ENCODE measurements at regions not wholly inside any gene's neighbourhood (a gene's known extent, or its start where the extent isn't known, plus 50 kb on each side); places are given as distances from the start of the nearest gene placed in this dataset.
A peak's percentile ranks its signal among the peaks of the same experiment; 100 is the strongest.

GRCh38 chr6:26149240-26149639 is 62.0 kb downstream of the HFE start:
- no peak for TF ChIP-seq CTCF (IDR thresholded peaks at IDR 0.05; ENCODE audit: low read depth, low read length)
- no peak for DNase-seq (ENCODE audit: extremely low read depth, low read depth)

GRCh38 chr6:26152226-26153101 is 65.2 kb downstream of the HFE start:
- TF ChIP-seq CTCF (IDR thresholded peaks at IDR 0.05; ENCODE audit: low read depth, low read length): no peak
- no peak for DNase-seq (ENCODE audit: extremely low read depth, low read depth)

GRCh38 chr6:26155061-26155930 is 68.1 kb downstream of the HFE start:
- no peak for DNase-seq (ENCODE audit: extremely low read depth, low read depth)
- no peak for TF ChIP-seq CTCF (IDR thresholded peaks at IDR 0.05; ENCODE audit: low read depth, low read length)

- TF ChIP-seq CTCF (IDR thresholded peaks at IDR 0.05; ENCODE audit: low read depth, low read length): no peak
These were observed 69.0 kb downstream of the HFE start for GRCh38 chr6:26156105-26156849.

GRCh38 chr6:26156850-26157250 is 69.6 kb downstream of the HFE start:
- DNase-seq (ENCODE audit: extremely low read depth, low read depth): no peak
- no peak for TF ChIP-seq CTCF (IDR thresholded peaks at IDR 0.05; ENCODE audit: low read depth, low read length)

More at GRCh38 chr6:26156105-26156849, 69.0 kb downstream of the HFE start:
- DNase-seq (ENCODE audit: extremely low read depth, low read depth): peak; percentile 71

- peak; percentile 96 for DNase-seq (ENCODE audit: extremely low read depth, low read depth)
- TF ChIP-seq CTCF (IDR thresholded peaks at IDR 0.05; ENCODE audit: low read depth, low read length): no peak
These were observed 70.2 kb downstream of the HFE start for GRCh38 chr6:26157251-26158075.
